ENCODE measurements at regions not wholly inside any gene's neighbourhood (a gene's known extent, or its start where the extent isn't known, plus 50 kb on each side); places are given as distances from the start of the nearest gene placed in this dataset.

DNA sequence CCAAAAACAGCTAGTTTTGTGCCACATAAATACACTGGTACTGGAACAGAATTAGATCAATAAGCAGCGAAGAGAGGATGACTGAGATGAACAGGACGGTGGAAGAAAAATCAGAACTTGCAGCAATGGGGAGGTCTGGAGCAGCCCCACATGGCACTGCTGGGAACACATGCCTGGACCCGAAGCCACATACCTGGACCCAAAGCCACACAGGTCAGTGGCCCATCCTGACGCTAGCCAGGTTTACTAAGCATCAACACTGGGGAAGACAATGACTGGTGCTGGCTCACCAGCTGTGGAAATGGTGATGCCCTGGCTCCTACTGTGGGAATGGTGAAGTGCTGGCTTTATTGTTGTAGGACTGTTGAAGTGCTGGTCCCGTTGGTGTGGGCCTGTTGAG, 139.7 kb upstream of the IRX4 start:
- no peak overlapping the region for H3K4me3 ChIP-seq
- H3K27ac ChIP-seq, result no peak overlapping the region
- TF ChIP-seq, protein P1, sequence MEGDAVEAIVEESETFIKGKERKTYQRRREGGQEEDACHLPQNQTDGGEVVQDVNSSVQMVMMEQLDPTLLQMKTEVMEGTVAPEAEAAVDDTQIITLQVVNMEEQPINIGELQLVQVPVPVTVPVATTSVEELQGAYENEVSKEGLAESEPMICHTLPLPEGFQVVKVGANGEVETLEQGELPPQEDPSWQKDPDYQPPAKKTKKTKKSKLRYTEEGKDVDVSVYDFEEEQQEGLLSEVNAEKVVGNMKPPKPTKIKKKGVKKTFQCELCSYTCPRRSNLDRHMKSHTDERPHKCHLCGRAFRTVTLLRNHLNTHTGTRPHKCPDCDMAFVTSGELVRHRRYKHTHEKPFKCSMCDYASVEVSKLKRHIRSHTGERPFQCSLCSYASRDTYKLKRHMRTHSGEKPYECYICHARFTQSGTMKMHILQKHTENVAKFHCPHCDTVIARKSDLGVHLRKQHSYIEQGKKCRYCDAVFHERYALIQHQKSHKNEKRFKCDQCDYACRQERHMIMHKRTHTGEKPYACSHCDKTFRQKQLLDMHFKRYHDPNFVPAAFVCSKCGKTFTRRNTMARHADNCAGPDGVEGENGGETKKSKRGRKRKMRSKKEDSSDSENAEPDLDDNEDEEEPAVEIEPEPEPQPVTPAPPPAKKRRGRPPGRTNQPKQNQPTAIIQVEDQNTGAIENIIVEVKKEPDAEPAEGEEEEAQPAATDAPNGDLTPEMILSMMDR (IDR thresholded peaks at IDR 0.05), result no peak
- no peak for DNase-seq (ENCODE audit: low spot score)

DNA sequence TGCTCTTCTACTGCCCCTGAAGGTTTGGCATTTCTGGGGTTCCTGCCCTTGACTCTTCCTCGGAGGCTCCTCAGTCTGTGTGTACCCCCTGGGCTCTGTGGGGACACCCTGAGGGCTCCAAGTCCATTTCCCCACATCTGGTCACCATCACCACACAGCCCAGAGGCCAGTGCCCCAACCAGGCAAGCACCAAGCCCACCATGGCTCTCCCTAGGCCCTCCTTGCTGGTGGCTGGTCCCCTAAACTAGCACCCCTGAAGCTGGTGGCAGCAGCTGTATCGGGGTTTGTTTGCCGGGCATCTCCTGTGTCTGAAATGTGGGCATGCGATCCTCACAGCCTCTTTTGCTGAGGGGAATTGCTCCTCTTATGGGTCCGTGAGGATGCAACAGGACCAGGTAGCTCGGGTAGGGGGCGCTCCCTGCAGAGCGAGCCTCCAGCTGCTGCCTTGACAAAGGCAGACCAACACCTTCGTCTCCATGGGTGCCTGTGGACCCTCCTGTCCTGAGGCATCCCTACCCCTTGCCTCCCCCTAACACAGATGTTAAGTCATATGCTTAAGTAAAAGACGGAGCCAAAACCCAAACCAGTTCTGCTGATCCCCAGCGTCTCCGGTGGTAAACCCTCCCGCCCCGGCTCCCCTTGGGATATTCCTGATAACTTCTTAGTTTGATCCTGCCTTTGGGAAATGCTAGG, 138.9 kb upstream of the IRX4 start:
- H3K27ac ChIP-seq, result no peak overlapping the region
- TF ChIP-seq, protein P1 (IDR thresholded peaks at IDR 0.05), result no peak
- no peak overlapping the region for H3K4me3 ChIP-seq
- no peak for DNase-seq (ENCODE audit: low spot score)

DNA sequence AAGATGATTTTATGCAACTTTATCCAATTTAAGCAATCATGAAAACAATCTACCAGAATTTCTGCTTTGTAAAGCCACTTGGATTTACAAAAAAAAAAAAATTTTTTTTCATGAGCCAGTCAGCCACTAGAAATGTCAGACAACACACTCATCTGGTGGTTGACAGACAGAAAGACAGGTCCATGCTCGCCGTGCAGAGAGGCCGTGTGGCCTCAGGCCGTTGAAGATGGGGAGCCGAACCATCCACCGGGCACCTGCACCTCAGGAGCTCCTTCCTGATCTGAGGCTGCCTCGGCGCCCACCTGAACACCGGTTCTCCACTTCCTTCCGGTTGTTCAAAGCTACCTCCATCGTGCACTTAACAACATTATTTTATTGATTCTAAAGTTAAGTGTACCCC, 138.0 kb upstream of the IRX4 start:
- H3K4me3 ChIP-seq, result no peak overlapping the region
- no peak overlapping the region for H3K27ac ChIP-seq
- TF ChIP-seq, protein P1 (IDR thresholded peaks at IDR 0.05), result no peak
- DNase-seq (ENCODE audit: low spot score), result no peak

DNA sequence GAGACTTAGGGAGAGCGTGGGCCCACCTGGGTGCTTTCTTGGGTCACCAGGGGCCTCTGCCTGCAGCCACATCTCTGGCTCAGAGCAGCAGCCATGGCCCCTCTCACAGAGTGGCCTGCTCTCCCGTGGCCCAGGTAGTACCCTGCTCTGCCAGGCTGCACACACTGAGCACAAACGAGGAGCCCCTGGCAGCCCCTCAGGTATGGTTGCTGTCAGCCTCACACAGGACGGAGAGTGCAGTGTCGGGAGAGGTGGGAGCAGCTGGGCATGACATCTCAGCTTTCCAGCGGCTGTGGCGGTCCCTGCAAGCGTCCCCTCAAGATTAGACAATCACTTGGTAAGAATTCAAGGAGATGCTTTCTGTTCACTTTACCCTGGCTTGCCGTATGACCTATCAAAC, 137.0 kb upstream of the IRX4 start:
- Histone ChIP-seq H3K4me3 (no peak overlapping the region), H3K27ac (no peak overlapping the region)
- no peak for DNase-seq (ENCODE audit: low spot score)
- TF ChIP-seq, protein P1 (IDR thresholded peaks at IDR 0.05), result no peak

DNA sequence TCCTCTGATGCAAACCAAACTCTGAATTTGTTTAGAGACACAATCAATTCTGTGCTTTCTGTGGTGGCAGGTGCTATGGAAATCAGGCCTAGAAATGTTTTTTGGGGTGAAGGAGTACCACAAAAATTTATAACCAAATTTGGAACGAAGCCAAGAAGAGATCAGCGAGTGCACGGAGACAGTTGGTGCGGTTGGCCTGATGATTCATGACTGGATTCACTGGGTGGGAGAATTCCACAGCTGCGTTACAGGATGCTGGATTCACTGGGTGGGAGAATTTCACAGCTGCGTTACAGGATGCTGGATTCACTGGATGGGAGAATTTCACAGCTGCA, 135.6 kb upstream of the IRX4 start:
- no peak for DNase-seq (ENCODE audit: low spot score)
- H3K27ac ChIP-seq, result no peak overlapping the region
- H3K4me3 ChIP-seq, result no peak overlapping the region
- TF ChIP-seq, protein P1 (IDR thresholded peaks at IDR 0.05), result no peak

DNA sequence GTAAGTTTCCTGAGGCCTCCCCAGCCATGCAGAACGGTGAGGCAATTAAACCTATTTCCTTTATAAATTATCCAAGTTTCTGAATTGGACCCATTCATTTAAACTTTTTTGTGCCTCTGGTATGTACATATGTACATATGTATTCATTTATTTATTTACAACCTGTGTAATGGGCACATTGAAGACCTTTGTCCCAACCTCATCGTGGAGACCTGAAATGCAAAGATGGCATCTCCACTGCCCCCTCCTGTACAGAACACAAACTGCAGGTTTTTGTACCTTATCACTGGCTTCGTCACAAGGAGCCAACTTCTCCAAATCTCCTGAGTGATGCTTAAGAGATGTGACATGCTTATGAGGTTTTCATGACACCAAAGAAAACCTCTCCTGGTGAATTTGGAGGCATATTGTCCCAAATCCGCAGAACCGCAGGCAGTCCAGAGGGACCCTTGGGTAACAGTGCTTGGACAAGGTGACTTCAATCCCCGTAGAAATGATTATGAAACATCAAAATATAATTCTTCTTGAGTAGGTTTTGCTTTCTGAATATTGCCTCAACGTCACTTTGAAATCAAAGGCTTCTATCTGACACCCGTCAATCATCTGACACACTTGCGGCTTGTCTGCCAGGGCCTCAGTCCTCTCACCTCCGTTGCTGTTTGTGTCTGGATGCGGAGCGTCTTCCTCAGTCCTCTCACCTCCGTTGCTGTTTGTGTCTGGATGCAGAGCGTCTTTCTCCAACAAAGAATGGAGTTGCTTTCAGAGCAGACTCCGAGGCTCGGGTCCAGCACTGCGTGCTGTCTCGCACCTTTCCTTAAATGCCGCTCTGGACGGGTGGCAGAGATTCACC, 135.0 kb upstream of the IRX4 start:
- no peak overlapping the region for H3K27ac ChIP-seq
- no peak for DNase-seq (ENCODE audit: low spot score)
- TF ChIP-seq, protein P1 (IDR thresholded peaks at IDR 0.05), result no peak
- no peak overlapping the region for H3K4me3 ChIP-seq

DNA sequence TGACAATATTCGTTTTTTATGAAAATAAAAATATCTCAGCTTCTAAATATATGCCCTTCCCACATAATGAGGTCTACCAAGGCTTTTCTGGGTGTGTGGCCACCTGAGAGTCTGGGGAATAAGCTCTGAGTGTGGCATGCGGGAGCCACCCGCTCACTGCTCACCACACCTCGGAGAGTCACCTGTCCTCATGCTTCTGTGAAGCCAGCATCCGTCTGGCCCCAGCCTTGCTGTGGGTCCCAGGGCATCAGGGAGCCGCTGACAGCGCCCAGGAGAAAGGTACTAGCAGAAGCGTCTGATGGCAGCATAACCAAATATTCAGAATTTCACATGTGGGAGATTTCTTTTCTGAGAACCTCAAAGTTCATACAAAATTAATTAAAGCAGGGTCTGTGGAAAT, 133.2 kb upstream of the IRX4 start:
- Histone ChIP-seq H3K4me3 (no peak overlapping the region), H3K27ac (no peak overlapping the region)
- TF ChIP-seq, protein P1 (IDR thresholded peaks at IDR 0.05), result no peak
- no peak for DNase-seq (ENCODE audit: low spot score)
